ENCODE measurements at regions not wholly inside any gene's neighbourhood (a gene's known extent, or its start where the extent isn't known, plus 50 kb on each side); places are given as distances from the start of the nearest gene placed in this dataset.

DNA sequence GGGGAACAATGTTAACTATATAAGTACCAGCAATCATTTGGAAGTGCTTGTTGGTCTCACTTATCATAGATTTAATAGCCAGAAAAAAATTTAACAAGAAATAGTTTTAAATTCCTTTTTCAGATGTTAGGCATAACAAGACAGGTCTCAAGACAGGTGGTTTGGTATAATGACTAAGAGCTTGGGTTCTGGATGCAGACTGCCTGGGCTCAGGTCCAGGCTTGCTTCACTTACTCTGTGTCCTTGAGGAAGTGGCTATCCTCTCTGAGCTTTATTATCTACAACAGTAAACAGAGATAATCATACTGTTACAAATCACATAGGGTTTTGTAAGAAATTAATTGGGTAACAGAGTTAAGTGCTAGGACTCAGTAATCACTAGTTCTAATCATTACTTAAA lies 338.0 kb upstream of the FLRT2 start:
- no peaks in the 10 kb centered on the region for H3K9me3 ChIP-seq (replicated peaks; ENCODE audit: low read length)
- no peaks in the 10 kb centered on the region for H3K36me3 ChIP-seq (ENCODE audit: insufficient read depth, low read length)
- H3K27me3 ChIP-seq (ENCODE audit: control insufficient read depth, insufficient read depth, low read length): no peaks in the 10 kb centered on the region
- no peak overlapping the region for H3K4me2 ChIP-seq (ENCODE audit: low read length)
- no peak overlapping the region for H3K4me3 ChIP-seq (ENCODE audit: low read length)
- no peaks in the 10 kb centered on the region for H3K4me1 ChIP-seq (ENCODE audit: control insufficient read depth, insufficient read depth, low read length)
- H3K9ac ChIP-seq (ENCODE audit: low read depth, low read length): no peak overlapping the region

DNA sequence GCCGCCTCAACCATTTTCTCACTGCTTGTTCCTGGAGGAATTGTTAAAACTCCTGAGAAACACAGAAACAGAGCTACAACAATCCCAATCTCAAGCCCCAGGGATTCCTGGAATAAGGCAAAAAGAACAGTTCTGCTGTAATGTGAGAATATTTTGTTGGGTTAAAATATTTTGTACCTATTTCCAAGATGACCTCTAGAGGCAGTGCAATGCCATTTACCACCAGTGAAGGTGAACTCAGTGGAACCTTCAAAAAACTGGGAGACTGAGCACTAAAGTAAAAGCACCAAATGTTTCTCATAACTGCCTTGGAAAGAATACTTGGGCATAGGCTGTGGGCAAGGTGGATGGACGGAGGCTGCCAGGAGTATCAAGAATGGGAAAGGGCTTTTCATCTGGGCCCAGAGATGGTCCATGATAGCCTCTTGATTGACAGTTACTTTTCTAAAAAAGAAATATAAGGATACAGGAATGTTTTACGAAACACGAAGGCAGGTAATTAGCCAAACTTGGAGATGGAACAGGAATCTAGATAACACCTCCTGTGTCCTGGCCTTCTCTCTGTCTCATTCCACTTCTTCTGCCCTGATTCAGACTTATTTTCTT lies 334.0 kb upstream of the FLRT2 start:
- no peaks in the 10 kb centered on the region for H3K4me1 ChIP-seq (ENCODE audit: control insufficient read depth, insufficient read depth, low read length)
- H3K9me3 ChIP-seq (replicated peaks; ENCODE audit: low read length): no peaks in the 10 kb centered on the region
- no peak overlapping the region for H3K4me3 ChIP-seq (ENCODE audit: low read length)
- no peaks in the 10 kb centered on the region for H3K36me3 ChIP-seq (ENCODE audit: insufficient read depth, low read length)
- no peak overlapping the region for H3K4me2 ChIP-seq (ENCODE audit: low read length)
- H3K9ac ChIP-seq (ENCODE audit: low read depth, low read length): no peak overlapping the region
- no peaks in the 10 kb centered on the region for H3K27me3 ChIP-seq (ENCODE audit: control insufficient read depth, insufficient read depth, low read length)

- Histone ChIP-seq H3K4me3 (ENCODE audit: low read length) (no peak overlapping the region), H3K9ac (ENCODE audit: low read depth, low read length) (no peak overlapping the region), H3K27me3 (ENCODE audit: control insufficient read depth, insufficient read depth, low read length) (no peaks in the 10 kb centered on the region), H3K4me2 (ENCODE audit: low read length) (no peak overlapping the region), H3K36me3 (ENCODE audit: insufficient read depth, low read length) (no peaks in the 10 kb centered on the region), H3K4me1 (ENCODE audit: control insufficient read depth, insufficient read depth, low read length) (no peaks in the 10 kb centered on the region), H3K9me3 (replicated peaks; ENCODE audit: low read length) (no peaks in the 10 kb centered on the region)
These were observed 331.9 kb upstream of the FLRT2 start for GRCh38 chr14:85198001-85198400.

GRCh38 chr14:85205875-85206274 lies 324.1 kb upstream of the FLRT2 start:
- Histone ChIP-seq H3K9ac (ENCODE audit: low read depth, low read length) (no peak overlapping the region), H3K27me3 (ENCODE audit: control insufficient read depth, insufficient read depth, low read length) (no peaks in the 10 kb centered on the region), H3K9me3 (replicated peaks; ENCODE audit: low read length) (no peaks in the 10 kb centered on the region), H3K36me3 (ENCODE audit: insufficient read depth, low read length) (no peaks in the 10 kb centered on the region), H3K4me2 (ENCODE audit: low read length) (no peak overlapping the region), H3K4me1 (ENCODE audit: control insufficient read depth, insufficient read depth, low read length) (no peaks in the 10 kb centered on the region), H3K4me3 (ENCODE audit: low read length) (no peak overlapping the region)

DNA sequence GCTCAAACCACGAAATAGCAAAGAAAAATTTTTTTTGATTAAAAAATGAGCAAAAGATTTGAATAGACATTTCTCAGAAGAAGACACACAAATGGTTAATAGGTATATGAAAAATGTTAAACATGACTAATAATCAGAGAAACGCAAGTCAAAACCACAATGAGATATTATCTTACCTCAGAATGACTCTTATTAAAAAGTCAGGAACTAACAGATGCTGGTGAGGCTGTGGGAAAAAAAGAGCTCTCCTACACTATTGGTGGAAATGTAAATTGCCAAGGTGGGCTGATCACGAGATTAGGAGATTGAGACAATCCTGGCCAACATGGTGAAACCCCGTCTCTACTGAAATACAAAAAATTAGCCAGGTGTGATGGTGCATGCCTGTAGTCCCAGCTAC lies 315.5 kb upstream of the FLRT2 start:
- Histone ChIP-seq H3K36me3 (ENCODE audit: insufficient read depth, low read length) (no peaks in the 10 kb centered on the region), H3K4me2 (ENCODE audit: low read length) (no peak overlapping the region), H3K4me3 (ENCODE audit: low read length) (no peak overlapping the region), H3K9ac (ENCODE audit: low read depth, low read length) (no peak overlapping the region), H3K9me3 (replicated peaks; ENCODE audit: low read length) (no peaks in the 10 kb centered on the region), H3K4me1 (ENCODE audit: control insufficient read depth, insufficient read depth, low read length) (no peaks in the 10 kb centered on the region), H3K27me3 (ENCODE audit: control insufficient read depth, insufficient read depth, low read length) (no peaks in the 10 kb centered on the region)

DNA sequence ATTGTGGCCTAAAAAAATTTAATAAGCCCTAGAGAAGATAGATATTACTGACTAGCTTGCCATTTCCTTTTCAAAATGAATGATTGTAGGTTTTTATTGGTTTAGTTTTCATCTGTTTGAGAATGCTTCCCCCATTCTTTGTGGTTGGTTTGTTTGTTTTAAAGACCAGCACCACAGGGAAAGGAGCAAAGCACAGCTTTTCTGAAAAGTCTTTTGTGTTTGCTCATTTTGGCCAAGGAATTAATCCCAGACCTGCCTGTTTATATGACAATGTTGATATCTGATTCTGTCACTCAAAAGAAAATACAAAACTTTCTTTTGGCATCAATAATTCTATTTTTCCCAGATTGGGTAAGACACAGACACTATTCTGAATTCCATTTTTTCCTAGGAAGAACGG lies 312.5 kb upstream of the FLRT2 start:
- H3K4me1 ChIP-seq (ENCODE audit: control insufficient read depth, insufficient read depth, low read length): no peaks in the 10 kb centered on the region

DNA sequence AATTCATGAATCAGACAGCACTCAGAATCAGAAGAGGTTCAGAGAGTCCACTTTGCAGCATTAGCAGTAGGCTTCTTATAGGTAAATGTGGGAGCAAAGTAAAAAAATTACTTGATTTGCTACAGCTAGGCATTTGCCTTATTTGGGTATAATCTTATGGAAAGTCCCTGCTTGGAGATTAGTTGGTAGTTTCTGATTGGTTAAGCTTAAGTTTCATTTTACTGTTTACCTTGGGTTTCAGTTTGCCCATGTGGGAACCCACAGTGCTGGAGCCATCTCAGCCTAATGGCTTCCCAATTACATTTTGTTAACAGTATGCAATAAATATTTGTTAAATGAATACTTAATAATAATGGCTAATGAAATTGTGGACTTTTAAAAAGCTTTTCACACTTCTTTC lies 311.0 kb upstream of the FLRT2 start:
- H3K27me3 ChIP-seq (ENCODE audit: control insufficient read depth, insufficient read depth, low read length): no peaks in the 10 kb centered on the region
- H3K9me3 ChIP-seq (replicated peaks; ENCODE audit: low read length): no peaks in the 10 kb centered on the region
- H3K9ac ChIP-seq (ENCODE audit: low read depth, low read length): no peak overlapping the region
- no peaks in the 10 kb centered on the region for H3K4me1 ChIP-seq (ENCODE audit: control insufficient read depth, insufficient read depth, low read length)
- H3K4me3 ChIP-seq (ENCODE audit: low read length): no peak overlapping the region
- no peak overlapping the region for H3K4me2 ChIP-seq (ENCODE audit: low read length)
- H3K36me3 ChIP-seq (ENCODE audit: insufficient read depth, low read length): no peaks in the 10 kb centered on the region

More for the DNA sequence above, 312.5 kb upstream of the FLRT2 start:
- H3K27me3 ChIP-seq (ENCODE audit: control insufficient read depth, insufficient read depth, low read length): no peaks in the 10 kb centered on the region
- no peaks in the 10 kb centered on the region for H3K36me3 ChIP-seq (ENCODE audit: insufficient read depth, low read length)
- H3K4me2 ChIP-seq (ENCODE audit: low read length): no peak overlapping the region
- H3K9me3 ChIP-seq (replicated peaks; ENCODE audit: low read length): no peaks in the 10 kb centered on the region
- H3K9ac ChIP-seq (ENCODE audit: low read depth, low read length): no peak overlapping the region
- no peak overlapping the region for H3K4me3 ChIP-seq (ENCODE audit: low read length)

DNA sequence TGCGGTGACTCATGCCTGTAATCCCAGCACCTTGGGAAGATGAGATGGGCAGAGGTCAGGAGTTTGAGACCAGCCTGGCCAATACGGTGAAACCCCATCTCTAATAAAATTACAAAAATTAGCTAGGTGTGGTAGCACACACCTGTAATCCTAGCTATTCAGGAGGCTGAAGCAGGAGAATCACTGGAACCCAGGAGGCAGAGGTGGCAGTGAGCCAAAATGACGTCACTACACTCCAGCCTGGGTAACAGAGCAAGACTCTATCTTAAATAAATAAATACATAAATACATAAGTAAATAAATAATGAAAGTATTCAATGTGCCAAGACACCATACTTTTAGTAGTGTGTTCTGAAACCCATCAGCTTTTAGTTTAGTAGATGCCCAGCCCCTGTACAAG lies 308.1 kb upstream of the FLRT2 start:
- H3K9ac ChIP-seq (ENCODE audit: low read depth, low read length): no peak overlapping the region
- H3K4me1 ChIP-seq (ENCODE audit: control insufficient read depth, insufficient read depth, low read length): no peaks in the 10 kb centered on the region
- H3K4me2 ChIP-seq (ENCODE audit: low read length): no peak overlapping the region
- H3K9me3 ChIP-seq (replicated peaks; ENCODE audit: low read length): no peaks in the 10 kb centered on the region
- H3K36me3 ChIP-seq (ENCODE audit: insufficient read depth, low read length): no peaks in the 10 kb centered on the region
- no peaks in the 10 kb centered on the region for H3K27me3 ChIP-seq (ENCODE audit: control insufficient read depth, insufficient read depth, low read length)
- H3K4me3 ChIP-seq (ENCODE audit: low read length): no peak overlapping the region

DNA sequence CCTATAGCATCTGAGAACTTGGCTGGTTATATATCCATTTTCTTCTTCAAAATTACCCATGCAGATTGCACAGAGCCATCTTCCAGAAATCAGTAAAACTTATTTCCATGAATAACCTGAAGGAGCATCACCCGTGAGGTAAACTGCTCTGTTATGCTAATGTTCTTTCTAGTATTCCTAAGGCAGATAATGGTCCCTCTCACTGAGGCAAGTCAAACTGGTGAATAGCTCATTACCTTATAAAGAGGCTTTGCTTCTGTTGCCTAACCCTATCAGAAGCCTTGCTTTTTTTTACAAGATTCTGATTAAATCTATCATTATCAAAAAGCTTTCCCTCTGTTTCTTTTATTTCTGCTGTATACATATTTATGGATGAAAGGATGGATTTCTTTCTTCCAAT lies 307.6 kb upstream of the FLRT2 start:
- Histone ChIP-seq H3K4me3 (ENCODE audit: low read length) (no peak overlapping the region), H3K9me3 (replicated peaks; ENCODE audit: low read length) (no peaks in the 10 kb centered on the region)

GRCh38 chr14:85223667-85224066 lies 306.3 kb upstream of the FLRT2 start:
- peaks cover under 1% of the 10 kb centered on the region for H3K4me1 ChIP-seq (ENCODE audit: control insufficient read depth, insufficient read depth, low read length)
- H3K9me3 ChIP-seq (replicated peaks; ENCODE audit: low read length): no peaks in the 10 kb centered on the region
- H3K4me3 ChIP-seq (ENCODE audit: low read length): no peak overlapping the region
- H3K36me3 ChIP-seq (ENCODE audit: insufficient read depth, low read length): no peaks in the 10 kb centered on the region
- H3K4me2 ChIP-seq (ENCODE audit: low read length): no peak overlapping the region
- H3K9ac ChIP-seq (ENCODE audit: low read depth, low read length): no peak overlapping the region
- H3K27me3 ChIP-seq (ENCODE audit: control insufficient read depth, insufficient read depth, low read length): no peaks in the 10 kb centered on the region

More for the DNA sequence above, 307.6 kb upstream of the FLRT2 start:
- no peaks in the 10 kb centered on the region for H3K36me3 ChIP-seq (ENCODE audit: insufficient read depth, low read length)
- H3K9ac ChIP-seq (ENCODE audit: low read depth, low read length): no peak overlapping the region
- no peaks in the 10 kb centered on the region for H3K4me1 ChIP-seq (ENCODE audit: control insufficient read depth, insufficient read depth, low read length)
- H3K4me2 ChIP-seq (ENCODE audit: low read length): no peak overlapping the region
- no peaks in the 10 kb centered on the region for H3K27me3 ChIP-seq (ENCODE audit: control insufficient read depth, insufficient read depth, low read length)

DNA sequence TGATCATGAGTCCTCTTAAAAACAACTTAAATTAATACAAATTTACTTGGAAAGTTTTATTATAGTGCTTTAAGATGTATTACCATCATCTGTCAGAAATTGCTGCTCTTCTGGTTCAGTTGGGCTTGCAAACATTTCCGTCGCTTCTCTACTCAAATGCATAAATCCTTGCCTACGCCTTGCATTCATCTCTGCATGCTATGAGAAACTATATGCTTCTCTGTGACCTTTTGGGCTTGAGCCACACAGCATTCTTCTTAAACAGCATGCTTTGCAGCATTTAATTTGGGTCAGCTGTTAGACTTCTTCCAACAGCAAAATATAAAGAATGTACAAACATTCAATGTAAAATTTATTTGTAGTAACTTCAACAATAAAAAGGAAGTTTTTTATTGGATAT lies 305.7 kb upstream of the FLRT2 start:
- Histone ChIP-seq H3K4me2 (ENCODE audit: low read length) (no peak overlapping the region), H3K9me3 (replicated peaks; ENCODE audit: low read length) (no peaks in the 10 kb centered on the region), H3K27me3 (ENCODE audit: control insufficient read depth, insufficient read depth, low read length) (no peaks in the 10 kb centered on the region), H3K4me3 (ENCODE audit: low read length) (no peak overlapping the region), H3K9ac (ENCODE audit: low read depth, low read length) (no peak overlapping the region), H3K36me3 (ENCODE audit: insufficient read depth, low read length) (no peaks in the 10 kb centered on the region), H3K4me1 (ENCODE audit: control insufficient read depth, insufficient read depth, low read length) (peaks cover 3% of the 10 kb centered on the region)

GRCh38 chr14:85233756-85234155 lies 296.2 kb upstream of the FLRT2 start:
- peak overlapping the region; percentile 16 for H3K4me2 ChIP-seq (ENCODE audit: low read length)
- H3K4me3 ChIP-seq (ENCODE audit: low read length): no peak overlapping the region
- no peaks in the 10 kb centered on the region for H3K36me3 ChIP-seq (ENCODE audit: insufficient read depth, low read length)
- no peak overlapping the region for H3K9ac ChIP-seq (ENCODE audit: low read depth, low read length)
- no peaks in the 10 kb centered on the region for H3K9me3 ChIP-seq (replicated peaks; ENCODE audit: low read length)
- H3K27me3 ChIP-seq (ENCODE audit: control insufficient read depth, insufficient read depth, low read length): no peaks in the 10 kb centered on the region
- peaks cover 11% of the 10 kb centered on the region for H3K4me1 ChIP-seq (ENCODE audit: control insufficient read depth, insufficient read depth, low read length)
